ENCODE measurements at regions not wholly inside any gene's neighbourhood (a gene's known extent, or its start where the extent isn't known, plus 50 kb on each side); places are given as distances from the start of the nearest gene placed in this dataset.

GRCh38 chr22:25364736-25365241 is 145.3 kb downstream of the CRYBB2 start:
- Histone ChIP-seq H3K36me3 (ENCODE audit: low read depth, missing control alignments) (no peaks in the 10 kb centered on the region), H3K27me3 (no peaks in the 10 kb centered on the region), H3K4me3 (no peak overlapping the region), H3K27ac (no peak overlapping the region), H3K4me1 (no peaks in the 10 kb centered on the region), H3K9me3 (no peaks in the 10 kb centered on the region)
- intact Hi-C loops (cut with DNase I; ENCODE audit: low total_unique reads) = no loop called here
- WGBS, 2 donors = 83 to 87% methylated on average over 8 to 13 of the region's 13 CpGs
- DNase-seq = no peak
- TF ChIP-seq, protein P1, sequence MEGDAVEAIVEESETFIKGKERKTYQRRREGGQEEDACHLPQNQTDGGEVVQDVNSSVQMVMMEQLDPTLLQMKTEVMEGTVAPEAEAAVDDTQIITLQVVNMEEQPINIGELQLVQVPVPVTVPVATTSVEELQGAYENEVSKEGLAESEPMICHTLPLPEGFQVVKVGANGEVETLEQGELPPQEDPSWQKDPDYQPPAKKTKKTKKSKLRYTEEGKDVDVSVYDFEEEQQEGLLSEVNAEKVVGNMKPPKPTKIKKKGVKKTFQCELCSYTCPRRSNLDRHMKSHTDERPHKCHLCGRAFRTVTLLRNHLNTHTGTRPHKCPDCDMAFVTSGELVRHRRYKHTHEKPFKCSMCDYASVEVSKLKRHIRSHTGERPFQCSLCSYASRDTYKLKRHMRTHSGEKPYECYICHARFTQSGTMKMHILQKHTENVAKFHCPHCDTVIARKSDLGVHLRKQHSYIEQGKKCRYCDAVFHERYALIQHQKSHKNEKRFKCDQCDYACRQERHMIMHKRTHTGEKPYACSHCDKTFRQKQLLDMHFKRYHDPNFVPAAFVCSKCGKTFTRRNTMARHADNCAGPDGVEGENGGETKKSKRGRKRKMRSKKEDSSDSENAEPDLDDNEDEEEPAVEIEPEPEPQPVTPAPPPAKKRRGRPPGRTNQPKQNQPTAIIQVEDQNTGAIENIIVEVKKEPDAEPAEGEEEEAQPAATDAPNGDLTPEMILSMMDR (IDR thresholded peaks at IDR 0.05) = no peak
- TF ChIP-seq POLR2A (IDR thresholded peaks at IDR 0.05) = no peak

GRCh38 chr22:25365491-25366261 is 146.2 kb downstream of the CRYBB2 start:
- TF ChIP-seq, protein P1 (IDR thresholded peaks at IDR 0.05) = no peak
- TF ChIP-seq POLR2A (IDR thresholded peaks at IDR 0.05) = no peak
- no peaks in the 10 kb centered on the region for H3K27me3 ChIP-seq
- DNase-seq = no peak
- intact Hi-C loops (cut with DNase I; ENCODE audit: low total_unique reads) = no loop called here
- H3K4me3 ChIP-seq = no peak overlapping the region
- no peak overlapping the region for H3K27ac ChIP-seq
- no peaks in the 10 kb centered on the region for H3K36me3 ChIP-seq (ENCODE audit: low read depth, missing control alignments)
- no peaks in the 10 kb centered on the region for H3K4me1 ChIP-seq
- no peaks in the 10 kb centered on the region for H3K9me3 ChIP-seq
- 72 to 85% methylated on average over 15 to 34 of the region's 34 CpGs for WGBS, 2 donors

GRCh38 chr22:25366408-25366807 is 147.0 kb downstream of the CRYBB2 start:
- no peak overlapping the region for H3K27ac ChIP-seq
- TF ChIP-seq, protein P1 (IDR thresholded peaks at IDR 0.05) = no peak
- no peak for TF ChIP-seq POLR2A (IDR thresholded peaks at IDR 0.05)
- no peaks in the 10 kb centered on the region for H3K9me3 ChIP-seq
- H3K4me3 ChIP-seq = no peak overlapping the region
- H3K27me3 ChIP-seq = no peaks in the 10 kb centered on the region
- H3K4me1 ChIP-seq = no peaks in the 10 kb centered on the region
- 83 to 86% methylated on average over 7 to 10 of the region's 10 CpGs for WGBS, 2 donors
- no peak for DNase-seq
- intact Hi-C loops (cut with DNase I; ENCODE audit: low total_unique reads) = no loop called here
- no peaks in the 10 kb centered on the region for H3K36me3 ChIP-seq (ENCODE audit: low read depth, missing control alignments)

DNA sequence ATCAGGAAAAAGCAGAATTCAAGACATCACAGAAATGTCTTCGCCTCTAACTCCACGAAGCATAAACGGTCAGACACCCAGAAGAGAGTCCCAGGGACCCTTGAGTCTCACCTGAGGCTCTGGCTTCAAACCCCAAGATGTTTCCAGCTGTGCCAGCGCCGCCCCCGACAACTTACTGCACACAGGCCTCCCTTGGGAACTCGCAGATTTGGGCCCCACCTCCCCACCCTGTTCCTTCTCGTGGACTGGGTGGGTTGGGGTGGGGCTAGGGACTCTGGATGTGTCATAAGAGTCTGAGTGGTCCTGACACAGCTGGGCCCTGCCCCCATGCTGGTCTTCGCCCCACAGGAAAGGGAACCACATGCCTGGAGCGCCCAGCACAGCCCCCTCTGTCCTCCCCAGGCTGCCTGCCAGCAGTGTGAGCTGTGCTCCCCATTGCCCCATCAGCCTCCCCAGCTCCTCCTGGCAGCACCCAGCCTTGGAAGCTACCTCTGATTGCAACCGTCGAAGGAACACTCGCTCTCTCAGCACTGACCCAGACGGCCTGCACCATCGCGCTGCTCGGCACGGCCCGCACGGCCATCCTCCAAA is 147.5 kb downstream of the CRYBB2 start:
- no peak overlapping the region for H3K27ac ChIP-seq
- WGBS, 2 donors = 90 to 91% methylated on average over 17 to 20 of the region's 20 CpGs
- H3K36me3 ChIP-seq (ENCODE audit: low read depth, missing control alignments) = no peaks in the 10 kb centered on the region
- no peaks in the 10 kb centered on the region for H3K9me3 ChIP-seq
- no peaks in the 10 kb centered on the region for H3K27me3 ChIP-seq
- no peak for DNase-seq
- intact Hi-C loops (cut with DNase I; ENCODE audit: low total_unique reads) = no loop called here
- no peak overlapping the region for H3K4me3 ChIP-seq
- TF ChIP-seq, protein P1 (IDR thresholded peaks at IDR 0.05) = no peak
- no peak for TF ChIP-seq POLR2A (IDR thresholded peaks at IDR 0.05)
- no peaks in the 10 kb centered on the region for H3K4me1 ChIP-seq
